Tibial artery (tissue), 4 donors: ENCODE measurements at regions not wholly inside any gene's neighbourhood (a gene's known extent, or its start where the extent isn't known, plus 50 kb on each side); places are given as distances from the start of the nearest gene placed in this dataset.

Source experiments
- DNase-seq, 2 donors: peaks; one replicate each; pipeline ENCODE4 v3.0.0-alpha.2; 2019
- H3K27ac ChIP-seq, 2 donors: fragments of 200-600 bp; sonication (generic) in 1 of 2; 1 replicate in 1 of 2; 2 replicates in 1 of 2; pipeline ENCODE4 v1.5.1; 2018 to 2019; ENCODE audit warnings: mild to moderate bottlenecking in 1 of 2
- H3K27me3 ChIP-seq, 2 donors: fragments of 200-600 bp; sonication (generic) in 1 of 2; one replicate each; pipeline versions ENCODE4 v1.5.1 to v1.6.0; 2016 to 2019
- H3K36me3 ChIP-seq, 3 donors: fragments of 200-600 bp; sonication (generic) in 2 of 3; one replicate each; pipeline ENCODE4 v1.5.1; 2016 to 2019; ENCODE audit warnings: mild to moderate bottlenecking in 2 of 3
- H3K4me1 ChIP-seq, 4 donors: fragments of 200-600 bp; sonication (generic) in 2 of 4; 1 replicate in 3 of 4; 2 replicates in 1 of 4; pipeline ENCODE4 v1.5.1; 2016 to 2019
- H3K4me3 ChIP-seq, 2 donors: fragments of 200-600 bp; sonication (generic) in 1 of 2; 1 replicate in 1 of 2; 2 replicates in 1 of 2; pipeline ENCODE4 v1.5.1; 2018 to 2019; ENCODE audit warnings: mild to moderate bottlenecking in 2 of 2
- H3K9me3 ChIP-seq, 3 donors: fragments of 200-600 bp; sonication (generic) in 1 of 3; one replicate each; pipeline ENCODE4 v1.5.1; 2016 to 2019
- CTCF ChIP-seq, 2 experiments: fragments of 200-600 bp in 1 of 2; fragments of 450-650 bp in 1 of 2; IDR thresholded peaks; one replicate each; pipeline ENCODE4 v1.5.1; 2017 to 2019; ENCODE audit warnings: antibody characterized with exemption in 2 of 2, mild to moderate bottlenecking in 1 of 2, moderate library complexity in 1 of 2
- intact Hi-C: fragments of 100-400 bp; cut with DNase I; formaldehyde crosslinking; loops from one replicate; pipeline ENCODE4 v1.15.0; 2023; ENCODE audit warnings: low total_unique reads

- DNase-seq, result no peak
- intact Hi-C loops, result no loop called here
- H3K4me1 ChIP-seq, result no peaks in the 10 kb centered on the region
- no peak overlapping the region for H3K27ac ChIP-seq
- no peaks in the 10 kb centered on the region for H3K9me3 ChIP-seq
- no peaks in the 10 kb centered on the region for H3K27me3 ChIP-seq
- H3K36me3 ChIP-seq, result no peaks in the 10 kb centered on the region
- no peak for TF ChIP-seq CTCF (IDR thresholded peaks at IDR 0.05)
- no peak overlapping the region for H3K4me3 ChIP-seq
These were observed 847.6 kb upstream of the LCORL start for GRCh38 chr4:18869166-18869565.

- TF ChIP-seq CTCF (IDR thresholded peaks at IDR 0.05), result no peak
- Histone ChIP-seq H3K9me3 (no peaks in the 10 kb centered on the region), H3K36me3 (no peaks in the 10 kb centered on the region), H3K4me3 (no peak overlapping the region), H3K27ac (no peak overlapping the region), H3K27me3 (no peaks in the 10 kb centered on the region), H3K4me1 (no peaks in the 10 kb centered on the region)
- DNase-seq, result no peak
- intact Hi-C loops, result no loop called here
These were observed 839.4 kb upstream of the LCORL start for GRCh38 chr4:18860836-18861530.

GRCh38 chr4:18859468-18859867 lies 837.9 kb upstream of the LCORL start:
- Histone ChIP-seq H3K36me3 (no peaks in the 10 kb centered on the region), H3K4me1 (no peaks in the 10 kb centered on the region), H3K4me3 (no peak overlapping the region), H3K27me3 (no peaks in the 10 kb centered on the region), H3K27ac (no peak overlapping the region), H3K9me3 (no peaks in the 10 kb centered on the region)
- TF ChIP-seq CTCF (IDR thresholded peaks at IDR 0.05), result no peak
- no peak for DNase-seq
- intact Hi-C loops, result no loop called here

GRCh38 chr4:18858229-18858922 lies 836.8 kb upstream of the LCORL start:
- Histone ChIP-seq H3K27ac (no peak overlapping the region), H3K27me3 (no peaks in the 10 kb centered on the region), H3K9me3 (no peaks in the 10 kb centered on the region), H3K4me1 (no peaks in the 10 kb centered on the region), H3K36me3 (no peaks in the 10 kb centered on the region), H3K4me3 (no peak overlapping the region)
- no peak for DNase-seq
- intact Hi-C loops, result no loop called here
- no peak for TF ChIP-seq CTCF (IDR thresholded peaks at IDR 0.05)

GRCh38 chr4:18850867-18851266 lies 829.3 kb upstream of the LCORL start:
- no peak for DNase-seq
- H3K4me3 ChIP-seq, result no peak overlapping the region
- H3K36me3 ChIP-seq, result no peaks in the 10 kb centered on the region
- H3K9me3 ChIP-seq, result no peaks in the 10 kb centered on the region
- H3K4me1 ChIP-seq, result no peaks in the 10 kb centered on the region
- TF ChIP-seq CTCF (IDR thresholded peaks at IDR 0.05), result no peak
- no peaks in the 10 kb centered on the region for H3K27me3 ChIP-seq
- intact Hi-C loops, result no loop called here
- H3K27ac ChIP-seq, result no peak overlapping the region
